Left lung (tissue), 4 donors: ENCODE measurements at regions not wholly inside any gene's neighbourhood (a gene's known extent, or its start where the extent isn't known, plus 50 kb on each side); places are given as distances from the start of the nearest gene placed in this dataset.
A peak's percentile ranks its signal among the peaks of the same experiment; 100 is the strongest.

Source experiments
- ATAC-seq: fragments of 200-7000 bp; cut with Tn5 transposase; one replicate; pipeline ENCODE4 v1.9.1; 2020; ENCODE audit warnings: moderate library complexity
- DNase-seq, 4 donors: peaks; one replicate each; pipeline ENCODE4 v3.0.0-alpha.2; 2013 to 2020
- H3K27ac ChIP-seq, 2 donors: fragments of 200-600 bp; sonication (generic) in 1 of 2; one replicate each; pipeline versions ENCODE4 v1.5.0 to v1.8.0; 2020 to 2021
- H3K27me3 ChIP-seq, 2 donors: fragments of 200-600 bp; sonication (generic) in 1 of 2; one replicate each; pipeline versions ENCODE4 v1.5.0 to v1.8.0; 2020 to 2021
- H3K36me3 ChIP-seq, 2 donors: fragments of 200-600 bp; sonication (generic) in 1 of 2; one replicate each; pipeline versions ENCODE4 v1.5.0 to v1.8.0; 2020 to 2021
- H3K4me1 ChIP-seq, 2 donors: fragments of 200-600 bp; one replicate each; pipeline ENCODE4 v1.8.0; 2021
- H3K4me3 ChIP-seq, 2 donors: fragments of 200-600 bp; sonication (generic) in 1 of 2; one replicate each; pipeline versions ENCODE4 v1.5.0 to v1.8.0; 2020 to 2021; ENCODE audit warnings: mild to moderate bottlenecking in 1 of 2
- H3K9me3 ChIP-seq, 2 donors: fragments of 200-600 bp; sonication (generic) in 1 of 2; one replicate each; pipeline versions ENCODE4 v1.5.0 to v1.8.0; 2020 to 2021
- CTCF ChIP-seq, 2 donors: fragments of 200-600 bp; sonication (generic) in 1 of 2; IDR thresholded peaks; one replicate each; pipeline versions ENCODE4 v1.5.0 to v1.8.0; 2021; ENCODE audit warnings: antibody characterized with exemption in 2 of 2
- intact Hi-C, 2 donors: fragments of 100-400 bp; cut with DNase I; formaldehyde crosslinking; loops; one replicate each; pipeline versions ENCODE4 v1.11.2 to v1.14.2; 2022
- donor health status: DM: no; HTN: yes; CAD: no.
- donor health status: DM: no; HTN: no; CAD: no.

- H3K4me1 ChIP-seq = no peaks in the 10 kb centered on the region
- ATAC-seq (no peak), DNase-seq (no peak)
- H3K27me3 ChIP-seq = no peaks in the 10 kb centered on the region
- no peak overlapping the region for H3K27ac ChIP-seq
- H3K36me3 ChIP-seq = no peaks in the 10 kb centered on the region
- H3K9me3 ChIP-seq = peaks cover 0 to 2% of the 10 kb centered on the region in 2 donors
- TF ChIP-seq CTCF (IDR thresholded peaks at IDR 0.05) = no peak
- intact Hi-C loops = no loop called here
- no peak overlapping the region for H3K4me3 ChIP-seq
Measured at GRCh38 chr6:106731144-106731842, 101.9 kb downstream of the QRSL1 start.

- ATAC-seq (no peak), DNase-seq (no peak)
- Histone ChIP-seq H3K4me3 (no peak overlapping the region), H3K27me3 (no peaks in the 10 kb centered on the region), H3K27ac (no peak overlapping the region), H3K4me1 (no peaks in the 10 kb centered on the region), H3K36me3 (no peaks in the 10 kb centered on the region), H3K9me3 (peaks cover 0 to under 1% of the 10 kb centered on the region in 2 donors)
- TF ChIP-seq CTCF (IDR thresholded peaks at IDR 0.05) = no peak
- intact Hi-C loops = no loop called here
Measured at GRCh38 chr6:106730718-106731117, 101.3 kb downstream of the QRSL1 start.

- no peak for TF ChIP-seq CTCF (IDR thresholded peaks at IDR 0.05)
- Histone ChIP-seq H3K4me1 (no peaks in the 10 kb centered on the region), H3K4me3 (no peak overlapping the region), H3K27me3 (no peaks in the 10 kb centered on the region), H3K27ac (no peak overlapping the region), H3K36me3 (no peaks in the 10 kb centered on the region), H3K9me3 (no peaks in the 10 kb centered on the region)
- no peak for ATAC-seq
- no peak for DNase-seq
- intact Hi-C loops = no loop called here
Measured at GRCh38 chr6:106730264-106730663, 100.9 kb downstream of the QRSL1 start.

- no peak for TF ChIP-seq CTCF (IDR thresholded peaks at IDR 0.05)
- Histone ChIP-seq H3K27ac (no peak overlapping the region), H3K36me3 (no peaks in the 10 kb centered on the region), H3K9me3 (no peaks in the 10 kb centered on the region), H3K4me1 (no peaks in the 10 kb centered on the region), H3K27me3 (no peaks in the 10 kb centered on the region), H3K4me3 (no peak overlapping the region)
- ATAC-seq (no peak), DNase-seq (no peak)
- intact Hi-C loops = no loop called here
Measured at GRCh38 chr6:106729841-106730240, 100.5 kb downstream of the QRSL1 start.

GRCh38 chr6:106728296-106728870 is 99.0 kb downstream of the QRSL1 start:
- intact Hi-C loops = no loop called here
- Histone ChIP-seq H3K4me3 (no peak overlapping the region), H3K4me1 (no peaks in the 10 kb centered on the region), H3K27ac (no peak overlapping the region), H3K36me3 (no peaks in the 10 kb centered on the region), H3K9me3 (no peaks in the 10 kb centered on the region), H3K27me3 (no peaks in the 10 kb centered on the region)
- ATAC-seq (peak; percentile 95), DNase-seq (peak in 1 of 4 donors; percentile 67)
- TF ChIP-seq CTCF (IDR thresholded peaks at IDR 0.05) = no peak
